BJ (cell line): ENCODE measurements at regions not wholly inside any gene's neighbourhood (a gene's known extent, or its start where the extent isn't known, plus 50 kb on each side); places are given as distances from the start of the nearest gene placed in this dataset.

ENCODE experiments used
- CTCF ChIA-PET: fragments of 350-600 bp; formaldehyde crosslinking; extraction: SDS; loops from one replicate; lab custom pipeline; 2021; ENCODE audit warnings: antibody characterized with exemption, inconsistent platforms; lab: Yijun Ruan, JAX
- POLR2A ChIA-PET: fragments of 300-600 bp; sonication (Branson Sonifier 250); formaldehyde crosslinking; extraction: SDS; loops from one replicate; lab custom pipeline; 2021; ENCODE audit warnings: antibody characterized with exemption; lab: Charles Lee
- DNase-seq: peaks from one replicate; pipeline ENCODE4 v3.0.0-alpha.2; 2011; ENCODE audit warnings: low read depth
- H3K27me3 ChIP-seq: 2 replicates; pipeline ENCODE4 v1.6.0; 2011; ENCODE audit warnings: low read length; ENCODE audit not compliant: control insufficient read depth, insufficient read depth
- H3K36me3 ChIP-seq: 2 replicates; pipeline ENCODE4 v1.5.1; 2011; ENCODE audit warnings: low read length; ENCODE audit not compliant: control insufficient read depth, insufficient read depth
- H3K4me3 ChIP-seq: 2 replicates; pipeline ENCODE4 v1.5.1; 2011; ENCODE audit warnings: low read depth, mild to moderate bottlenecking, control low read depth, low read length
- CTCF ChIP-seq: IDR thresholded peaks from 2 replicates; pipeline ENCODE4 v1.5.1; 2011; ENCODE audit warnings: low read depth, mild to moderate bottlenecking, control low read depth, inconsistent platforms, low read length, moderate library complexity; ENCODE audit not compliant: insufficient read depth

DNA sequence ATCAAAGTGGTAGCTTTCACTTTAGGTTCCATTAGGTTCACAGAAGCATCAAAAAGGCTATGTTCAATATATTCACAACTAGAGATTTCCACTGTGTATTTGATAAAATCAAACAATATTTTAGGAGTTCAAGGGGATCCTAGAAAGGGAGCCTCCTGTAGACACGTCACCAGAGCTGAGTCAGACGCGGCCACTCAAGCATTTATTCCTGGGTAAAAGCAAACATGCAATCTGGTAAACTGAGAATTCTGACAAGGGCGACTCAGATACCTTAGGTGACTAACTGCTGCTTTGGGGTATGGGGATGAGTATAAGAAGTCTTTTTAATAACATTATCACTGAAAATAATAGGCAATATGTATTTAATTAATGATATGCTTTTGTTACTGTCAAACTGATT lies 118.7 kb upstream of the HMGN3 start:
- ChIA-PET CTCF (no interaction called here), POLR2A (no interaction called here)
- H3K4me3 ChIP-seq = no peak overlapping the region
- no peaks in the 10 kb centered on the region for H3K36me3 ChIP-seq
- TF ChIP-seq CTCF = no peak
- no peak for DNase-seq
- no peaks in the 10 kb centered on the region for H3K27me3 ChIP-seq

DNA sequence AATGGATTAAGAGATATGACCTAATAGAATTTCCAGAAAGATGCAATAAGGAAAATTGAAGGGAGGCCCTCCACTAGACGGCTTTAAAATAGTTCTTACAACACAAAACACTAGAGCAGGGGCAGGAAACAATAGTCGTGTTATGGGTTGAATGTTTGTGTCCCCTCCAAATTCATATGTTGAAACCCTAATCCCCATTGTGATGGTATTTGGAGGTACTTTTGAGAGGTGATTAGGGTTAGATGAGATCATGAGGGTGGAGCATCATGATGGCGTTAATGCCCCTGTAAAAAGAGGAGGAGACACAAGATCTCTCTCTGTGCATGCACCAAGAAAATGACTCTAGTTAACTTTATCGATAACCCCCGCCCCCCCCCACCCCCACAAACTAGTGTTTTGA lies 104.0 kb upstream of the HMGN3 start:
- H3K27me3 ChIP-seq = no peaks in the 10 kb centered on the region
- no peak overlapping the region for H3K4me3 ChIP-seq
- POLR2A ChIA-PET = no interaction called here
- CTCF ChIA-PET = no interaction called here
- no peak for TF ChIP-seq CTCF
- DNase-seq = no peak
- H3K36me3 ChIP-seq = no peaks in the 10 kb centered on the region

- DNase-seq = no peak
- ChIA-PET POLR2A (no interaction called here), CTCF (no interaction called here)
- Histone ChIP-seq H3K27me3 (no peaks in the 10 kb centered on the region), H3K4me3 (no peak overlapping the region), H3K36me3 (no peaks in the 10 kb centered on the region)
- TF ChIP-seq CTCF = no peak
These were observed 100.7 kb upstream of the HMGN3 start for GRCh38 chr6:79335133-79335674.

- POLR2A ChIA-PET = no interaction called here
- TF ChIP-seq CTCF = no peak
These were observed 100.2 kb upstream of the HMGN3 start for GRCh38 chr6:79334674-79335073.

GRCh38 chr6:79330704-79331103 lies 96.2 kb upstream of the HMGN3 start:
- ChIA-PET POLR2A (no interaction called here), CTCF (no interaction called here)
- no peak for TF ChIP-seq CTCF
- Histone ChIP-seq H3K36me3 (no peaks in the 10 kb centered on the region), H3K27me3 (no peaks in the 10 kb centered on the region), H3K4me3 (no peak overlapping the region)
- no peak for DNase-seq

More at GRCh38 chr6:79334674-79335073, 100.2 kb upstream of the HMGN3 start:
- CTCF ChIA-PET = interaction anchor here (0.9 kb wide), 1 partner anchor 11 kb away, joined by 3 read pairs; no protein-coding TSS in a partner anchor
- Histone ChIP-seq H3K4me3 (no peak overlapping the region), H3K36me3 (no peaks in the 10 kb centered on the region), H3K27me3 (no peaks in the 10 kb centered on the region)
- no peak for DNase-seq
